B cell (primary cell): ENCODE measurements at regions not wholly inside any gene's neighbourhood (a gene's known extent, or its start where the extent isn't known, plus 50 kb on each side); places are given as distances from the start of the nearest gene placed in this dataset.

Experiments
- EZH2 ChIP-seq: IDR thresholded peaks from 2 replicates; pipeline ENCODE4 v1.6.1; 2012; ENCODE audit warnings: borderline replicate concordance, low read depth, mild to moderate bottlenecking, moderate library complexity, low read length; ENCODE audit not compliant: insufficient read depth, poor library complexity, severe bottlenecking
- TF ChIP-seq, protein P1 (sequence below): fragments of 200-600 bp; IDR thresholded peaks from one replicate; pipeline ENCODE4 v1.8.0; 2022; ENCODE audit warnings: antibody characterized with exemption, mild to moderate bottlenecking

DNA sequence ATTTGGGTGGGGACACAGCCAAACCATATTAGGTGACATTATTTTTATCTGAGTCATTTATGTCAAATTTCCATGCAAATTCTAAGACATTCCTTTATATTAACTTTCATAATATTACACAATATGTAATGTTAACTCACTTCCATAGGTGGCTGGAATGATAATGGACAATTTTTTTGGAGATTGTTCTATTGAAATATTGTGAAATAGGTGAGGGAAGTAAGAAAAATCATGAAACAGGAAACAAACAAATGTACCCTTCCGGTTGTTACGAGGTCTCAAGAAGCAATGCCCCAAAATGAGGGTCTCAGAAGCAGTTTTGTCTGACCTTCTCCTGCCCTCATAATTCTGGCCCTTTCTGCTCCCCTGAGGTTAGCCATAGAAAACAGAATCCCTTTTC is 306.5 kb downstream of the HDGFL1 start:
- TF ChIP-seq EZH2, result no peak
- TF ChIP-seq, protein P1, sequence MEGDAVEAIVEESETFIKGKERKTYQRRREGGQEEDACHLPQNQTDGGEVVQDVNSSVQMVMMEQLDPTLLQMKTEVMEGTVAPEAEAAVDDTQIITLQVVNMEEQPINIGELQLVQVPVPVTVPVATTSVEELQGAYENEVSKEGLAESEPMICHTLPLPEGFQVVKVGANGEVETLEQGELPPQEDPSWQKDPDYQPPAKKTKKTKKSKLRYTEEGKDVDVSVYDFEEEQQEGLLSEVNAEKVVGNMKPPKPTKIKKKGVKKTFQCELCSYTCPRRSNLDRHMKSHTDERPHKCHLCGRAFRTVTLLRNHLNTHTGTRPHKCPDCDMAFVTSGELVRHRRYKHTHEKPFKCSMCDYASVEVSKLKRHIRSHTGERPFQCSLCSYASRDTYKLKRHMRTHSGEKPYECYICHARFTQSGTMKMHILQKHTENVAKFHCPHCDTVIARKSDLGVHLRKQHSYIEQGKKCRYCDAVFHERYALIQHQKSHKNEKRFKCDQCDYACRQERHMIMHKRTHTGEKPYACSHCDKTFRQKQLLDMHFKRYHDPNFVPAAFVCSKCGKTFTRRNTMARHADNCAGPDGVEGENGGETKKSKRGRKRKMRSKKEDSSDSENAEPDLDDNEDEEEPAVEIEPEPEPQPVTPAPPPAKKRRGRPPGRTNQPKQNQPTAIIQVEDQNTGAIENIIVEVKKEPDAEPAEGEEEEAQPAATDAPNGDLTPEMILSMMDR, result no peak
